Psoas muscle (tissue), 7 donors: ENCODE measurements at regions not wholly inside any gene's neighbourhood (a gene's known extent, or its start where the extent isn't known, plus 50 kb on each side); places are given as distances from the start of the nearest gene placed in this dataset.

Experiments used
- ATAC-seq, 4 donors: fragments of 200-7000 bp; cut with Tn5 transposase; one replicate each; pipeline ENCODE4 v1.9.1; 2020; ENCODE audit warnings: moderate library complexity in 3 of 4, mild to moderate bottlenecking in 2 of 4
- DNase-seq, 2 donors: peaks; one replicate each; pipeline ENCODE4 v3.0.0-alpha.2; 2020
- H3K27ac ChIP-seq: fragments of 200-600 bp; one replicate; pipeline ENCODE4 v1.8.0; 2022
- H3K27me3 ChIP-seq, 3 donors: fragments of 200-600 bp in 1 of 3; one replicate each; pipeline versions ENCODE4 v1.6.1 to v1.8.0; 2013 to 2022; ENCODE audit warnings: low read length in 2 of 3, mild to moderate bottlenecking in 2 of 3, moderate library complexity in 1 of 3; ENCODE audit not compliant: insufficient read depth in 3 of 3
- H3K36me3 ChIP-seq, 2 donors: fragments of 200-600 bp in 1 of 2; one replicate each; pipeline versions ENCODE4 v1.6.1 to v1.8.0; 2013 to 2022; ENCODE audit warnings: low read depth in 1 of 2, mild to moderate bottlenecking in 1 of 2, moderate library complexity in 1 of 2; ENCODE audit not compliant: insufficient read depth in 1 of 2
- H3K4me1 ChIP-seq: fragments of 200-600 bp; one replicate; pipeline ENCODE4 v1.8.0; 2022
- H3K4me3 ChIP-seq: fragments of 200-600 bp; one replicate; pipeline ENCODE4 v1.8.0; 2022; ENCODE audit warnings: mild to moderate bottlenecking
- H3K9me3 ChIP-seq: fragments of 200-600 bp; one replicate; pipeline ENCODE4 v1.8.0; 2022
- WGBS, 3 donors: extraction: QIAGEN DNeasy Blood & Tissue Kit; methylation state at CpG; one replicate each; pipeline versions ENCODE4 v1.1.6 to v1.1.7; 2013; 5-methylcytosine and 5-hydroxymethylcytosine counted together
- intact Hi-C, 2 donors: fragments of 100-400 bp; cut with DNase I; formaldehyde crosslinking; loops; one replicate each; pipeline versions ENCODE4 v1.11.0 to v1.14.2; 2022
- TF ChIP-seq, protein P1 (sequence below): fragments of 200-600 bp; IDR thresholded peaks from one replicate; pipeline ENCODE4 v1.8.0; 2022; ENCODE audit warnings: antibody characterized with exemption
- donor health status: healthy with polysubstance abuse.
- donor health status: DM: no; HTN: no; CAD: no; lungs with moderate emphysema.
- donor health status: Bipolar disorder and iron deficiency.
- donor health status: healthy.
- donor health status: DM: yes; HTN: yes; CAD: no.
- donor health status: DM: no; HTN: no; CAD: no.
- donor health status: DM: yes; HTN: yes; CAD: no.

DNA sequence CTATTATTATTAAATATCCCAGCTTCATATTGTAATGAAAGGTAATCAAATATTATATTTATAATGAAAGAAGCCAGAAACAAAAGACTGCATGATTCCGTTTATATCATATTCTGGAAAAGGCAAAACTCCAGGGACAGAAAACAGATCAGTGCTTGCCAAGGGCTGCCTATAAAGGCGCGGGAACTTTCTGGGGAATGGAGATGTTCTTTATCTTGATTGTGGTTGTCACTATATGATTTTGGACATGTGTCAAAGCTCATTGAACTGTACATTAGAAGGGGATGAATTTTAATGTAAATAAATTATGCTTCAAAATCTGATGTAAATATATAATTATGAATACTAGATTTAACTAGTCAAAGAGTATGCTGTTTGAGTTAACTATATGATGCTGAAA is 115.4 kb upstream of the KRAS start:
- no peak for ATAC-seq
- TF ChIP-seq, protein P1, sequence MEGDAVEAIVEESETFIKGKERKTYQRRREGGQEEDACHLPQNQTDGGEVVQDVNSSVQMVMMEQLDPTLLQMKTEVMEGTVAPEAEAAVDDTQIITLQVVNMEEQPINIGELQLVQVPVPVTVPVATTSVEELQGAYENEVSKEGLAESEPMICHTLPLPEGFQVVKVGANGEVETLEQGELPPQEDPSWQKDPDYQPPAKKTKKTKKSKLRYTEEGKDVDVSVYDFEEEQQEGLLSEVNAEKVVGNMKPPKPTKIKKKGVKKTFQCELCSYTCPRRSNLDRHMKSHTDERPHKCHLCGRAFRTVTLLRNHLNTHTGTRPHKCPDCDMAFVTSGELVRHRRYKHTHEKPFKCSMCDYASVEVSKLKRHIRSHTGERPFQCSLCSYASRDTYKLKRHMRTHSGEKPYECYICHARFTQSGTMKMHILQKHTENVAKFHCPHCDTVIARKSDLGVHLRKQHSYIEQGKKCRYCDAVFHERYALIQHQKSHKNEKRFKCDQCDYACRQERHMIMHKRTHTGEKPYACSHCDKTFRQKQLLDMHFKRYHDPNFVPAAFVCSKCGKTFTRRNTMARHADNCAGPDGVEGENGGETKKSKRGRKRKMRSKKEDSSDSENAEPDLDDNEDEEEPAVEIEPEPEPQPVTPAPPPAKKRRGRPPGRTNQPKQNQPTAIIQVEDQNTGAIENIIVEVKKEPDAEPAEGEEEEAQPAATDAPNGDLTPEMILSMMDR = no peak
- no peaks in the 10 kb centered on the region for H3K4me1 ChIP-seq
- no peak overlapping the region for H3K4me3 ChIP-seq
- H3K36me3 ChIP-seq = no peaks in the 10 kb centered on the region
- DNase-seq = no peak
- H3K27me3 ChIP-seq = no peaks in the 10 kb centered on the region
- H3K27ac ChIP-seq = no peak overlapping the region
- intact Hi-C loops = no loop called here
- WGBS, 3 donors = 62 to 67% (median 66%) methylated on average over 3 of the region's 3 CpGs
- H3K9me3 ChIP-seq = no peaks in the 10 kb centered on the region

DNA sequence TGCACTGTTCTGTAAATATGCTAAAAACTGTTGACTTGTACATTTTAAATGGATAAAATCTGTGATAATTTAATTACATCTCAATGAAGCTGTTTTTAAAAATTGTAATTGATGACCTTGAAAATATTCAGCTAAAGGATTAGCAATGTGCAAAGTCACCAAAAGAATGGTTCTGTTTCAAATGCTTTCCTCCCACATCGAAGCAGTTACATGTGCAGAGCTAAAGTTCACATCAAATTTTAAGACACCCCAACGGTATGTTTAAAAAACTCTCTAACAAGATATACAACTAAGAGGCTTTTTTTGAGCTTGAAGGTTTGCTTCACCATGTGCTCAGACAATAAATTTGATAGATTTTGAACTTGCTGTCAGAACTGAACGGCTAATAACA is 114.6 kb upstream of the KRAS start:
- TF ChIP-seq, protein P1 = no peak
- Histone ChIP-seq H3K9me3 (no peaks in the 10 kb centered on the region), H3K27ac (no peak overlapping the region), H3K4me3 (no peak overlapping the region), H3K36me3 (no peaks in the 10 kb centered on the region), H3K4me1 (no peaks in the 10 kb centered on the region), H3K27me3 (no peaks in the 10 kb centered on the region)
- ATAC-seq = no peak
- 24 to 30% (median 28%) methylated on average over 3 of the region's 3 CpGs for WGBS, 3 donors
- no peak for DNase-seq
- intact Hi-C loops = no loop called here

DNA sequence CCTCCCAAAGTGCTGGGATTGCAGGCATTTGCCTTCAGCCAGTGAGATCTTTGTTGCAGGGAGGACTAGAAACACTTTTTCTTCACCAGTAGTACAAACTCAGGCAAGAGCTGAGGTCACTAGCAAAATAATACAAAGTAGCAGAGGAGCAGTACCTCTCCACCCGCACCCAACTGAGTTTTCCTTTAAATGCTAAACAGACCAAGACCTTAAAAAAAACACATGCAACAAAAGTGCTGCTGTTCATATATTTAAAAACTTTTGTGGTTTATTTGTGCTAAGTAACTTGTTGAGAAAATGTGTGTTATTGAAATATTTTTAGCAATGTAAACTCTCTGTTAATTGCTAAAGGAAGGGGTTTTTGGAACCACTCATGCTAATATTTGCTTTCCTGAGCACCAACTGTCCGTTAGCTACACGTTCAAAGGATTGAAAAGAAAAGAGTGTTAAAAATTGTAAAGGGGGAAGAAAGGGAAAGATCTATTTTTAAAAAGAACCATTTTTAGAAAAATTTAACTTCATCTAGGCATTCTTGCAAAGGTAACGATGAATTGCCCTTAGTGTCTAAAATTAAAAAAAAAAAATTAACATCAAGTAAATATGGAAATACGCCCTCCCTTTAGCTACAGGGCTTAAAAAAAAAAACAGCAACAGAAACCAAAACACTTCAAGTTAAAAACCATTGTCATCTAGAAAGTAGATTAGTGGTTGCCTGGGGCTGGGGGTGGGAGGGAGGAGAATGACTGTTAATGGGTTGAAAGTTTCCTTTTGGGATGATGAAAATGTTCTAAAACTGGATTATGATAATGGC is 114.0 kb upstream of the KRAS start:
- Histone ChIP-seq H3K4me1 (no peaks in the 10 kb centered on the region), H3K36me3 (no peaks in the 10 kb centered on the region), H3K27ac (no peak overlapping the region), H3K4me3 (no peak overlapping the region), H3K27me3 (no peaks in the 10 kb centered on the region), H3K9me3 (no peaks in the 10 kb centered on the region)
- DNase-seq = no peak
- intact Hi-C loops = no loop called here
- TF ChIP-seq, protein P1 = no peak
- no peak for ATAC-seq
- WGBS, 3 donors = 65 to 70% (median 70%) methylated on average over 5 of the region's 5 CpGs

GRCh38 chr12:25362646-25363045 is 111.9 kb upstream of the KRAS start:
- Histone ChIP-seq H3K4me1 (no peaks in the 10 kb centered on the region), H3K4me3 (no peak overlapping the region), H3K36me3 (no peaks in the 10 kb centered on the region), H3K9me3 (no peaks in the 10 kb centered on the region), H3K27me3 (no peaks in the 10 kb centered on the region), H3K27ac (no peak overlapping the region)
- WGBS, 3 donors = 91 to 99% (median 96%) methylated on average over 4 of the region's 4 CpGs
- no peak for DNase-seq
- TF ChIP-seq, protein P1 = no peak
- ATAC-seq = no peak
- intact Hi-C loops = no loop called here

- H3K36me3 ChIP-seq = no peaks in the 10 kb centered on the region
- no peaks in the 10 kb centered on the region for H3K9me3 ChIP-seq
- H3K27ac ChIP-seq = no peak overlapping the region
- no peak overlapping the region for H3K4me3 ChIP-seq
- H3K27me3 ChIP-seq = no peaks in the 10 kb centered on the region
- WGBS, 3 donors = 57 to 72% (median 59%) methylated on average over 2 of the region's 2 CpGs
- ATAC-seq (no peak), DNase-seq (no peak)
- TF ChIP-seq, protein P1 = no peak
- no peaks in the 10 kb centered on the region for H3K4me1 ChIP-seq
- intact Hi-C loops = no loop called here
Measured at GRCh38 chr12:25361511-25361910, 110.8 kb upstream of the KRAS start.
